ENCODE measurements at regions not wholly inside any gene's neighbourhood (a gene's known extent, or its start where the extent isn't known, plus 50 kb on each side); places are given as distances from the start of the nearest gene placed in this dataset.

GRCh38 chr4:96526625-96527024 is 686.7 kb downstream of the PDHA2 start:
- Histone ChIP-seq H3K9ac (ENCODE audit: insufficient read depth, low read length, poor library complexity, severe bottlenecking) (no peak overlapping the region), H2AFZ (ENCODE audit: insufficient read depth, low read depth, low read length, poor library complexity, severe bottlenecking) (no peak overlapping the region), H3K79me2 (ENCODE audit: insufficient read depth, low read length) (no peaks in the 10 kb centered on the region), H3K4me2 (replicated peaks; ENCODE audit: extremely low read depth, low read length, poor library complexity, severe bottlenecking) (no peak overlapping the region), H3K27me3 (ENCODE audit: control insufficient read depth in 2 of 2, insufficient read depth in 2 of 2, low read length in 2 of 2) (no peaks in the 10 kb centered on the region), H3K4me3 (replicated peaks in 1 of 3; ENCODE audit: low read depth in 2 of 3, low read length in 3 of 3) (no peak overlapping the region), H3K36me3 (replicated peaks in 1 of 2; ENCODE audit: control insufficient read depth in 1 of 2, insufficient read depth in 2 of 2, low read length in 2 of 2) (no peaks in the 10 kb centered on the region), H3K4me1 (ENCODE audit: control insufficient read depth in 1 of 2, insufficient read depth in 2 of 2, low read length in 2 of 2) (no peaks in the 10 kb centered on the region), H3K9me3 (replicated peaks in 1 of 2; ENCODE audit: control insufficient read depth in 1 of 2, insufficient read depth in 1 of 2, low read length in 2 of 2) (peaks cover 5 to 13% of the 10 kb centered on the region in 2 donors), H4K20me1 (ENCODE audit: insufficient read depth, low read length) (no peaks in the 10 kb centered on the region), H3K27ac (ENCODE audit: low read depth in 1 of 2, low read length in 2 of 2) (no peak overlapping the region)
- H3K4me3 Mint-ChIP-seq, result no peak overlapping the region
- no peaks in the 10 kb centered on the region for H3K27me3 Mint-ChIP-seq (ENCODE audit: low read depth in 3 of 3)
- no peaks in the 10 kb centered on the region for H3K36me3 Mint-ChIP-seq
- 100% methylated on average over 1 of the region's 1 CpG for WGBS (ENCODE audit: insufficient coverage)
- no peak for DNase-seq
- intact Hi-C loops (cut with micrococcal nuclease), result no loop called here
- H3K9me3 Mint-ChIP-seq, result peaks cover 0 to 16% (median 9%) of the 10 kb centered on the region in 7 donors
- TF ChIP-seq, protein P1, sequence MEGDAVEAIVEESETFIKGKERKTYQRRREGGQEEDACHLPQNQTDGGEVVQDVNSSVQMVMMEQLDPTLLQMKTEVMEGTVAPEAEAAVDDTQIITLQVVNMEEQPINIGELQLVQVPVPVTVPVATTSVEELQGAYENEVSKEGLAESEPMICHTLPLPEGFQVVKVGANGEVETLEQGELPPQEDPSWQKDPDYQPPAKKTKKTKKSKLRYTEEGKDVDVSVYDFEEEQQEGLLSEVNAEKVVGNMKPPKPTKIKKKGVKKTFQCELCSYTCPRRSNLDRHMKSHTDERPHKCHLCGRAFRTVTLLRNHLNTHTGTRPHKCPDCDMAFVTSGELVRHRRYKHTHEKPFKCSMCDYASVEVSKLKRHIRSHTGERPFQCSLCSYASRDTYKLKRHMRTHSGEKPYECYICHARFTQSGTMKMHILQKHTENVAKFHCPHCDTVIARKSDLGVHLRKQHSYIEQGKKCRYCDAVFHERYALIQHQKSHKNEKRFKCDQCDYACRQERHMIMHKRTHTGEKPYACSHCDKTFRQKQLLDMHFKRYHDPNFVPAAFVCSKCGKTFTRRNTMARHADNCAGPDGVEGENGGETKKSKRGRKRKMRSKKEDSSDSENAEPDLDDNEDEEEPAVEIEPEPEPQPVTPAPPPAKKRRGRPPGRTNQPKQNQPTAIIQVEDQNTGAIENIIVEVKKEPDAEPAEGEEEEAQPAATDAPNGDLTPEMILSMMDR (IDR thresholded peaks at IDR 0.05), result no peak
- no peaks in the 10 kb centered on the region for H3K4me1 Mint-ChIP-seq
- H3K27ac Mint-ChIP-seq, result no peak overlapping the region

- H3K27ac Mint-ChIP-seq, result no peak overlapping the region
- Histone ChIP-seq H3K9ac (ENCODE audit: insufficient read depth, low read length, poor library complexity, severe bottlenecking) (no peak overlapping the region), H4K20me1 (ENCODE audit: insufficient read depth, low read length) (no peaks in the 10 kb centered on the region), H3K9me3 (replicated peaks in 1 of 2; ENCODE audit: control insufficient read depth in 1 of 2, insufficient read depth in 1 of 2, low read length in 2 of 2) (peaks cover 8 to 10% of the 10 kb centered on the region in 2 donors), H3K4me2 (replicated peaks; ENCODE audit: extremely low read depth, low read length, poor library complexity, severe bottlenecking) (no peak overlapping the region), H3K79me2 (ENCODE audit: insufficient read depth, low read length) (no peaks in the 10 kb centered on the region), H3K27me3 (ENCODE audit: control insufficient read depth in 2 of 2, insufficient read depth in 2 of 2, low read length in 2 of 2) (no peaks in the 10 kb centered on the region), H3K4me1 (ENCODE audit: control insufficient read depth in 1 of 2, insufficient read depth in 2 of 2, low read length in 2 of 2) (no peaks in the 10 kb centered on the region), H3K4me3 (replicated peaks in 1 of 3; ENCODE audit: low read depth in 2 of 3, low read length in 3 of 3) (no peak overlapping the region), H2AFZ (ENCODE audit: insufficient read depth, low read depth, low read length, poor library complexity, severe bottlenecking) (no peak overlapping the region), H3K27ac (ENCODE audit: low read depth in 1 of 2, low read length in 2 of 2) (no peak overlapping the region), H3K36me3 (replicated peaks in 1 of 2; ENCODE audit: control insufficient read depth in 1 of 2, insufficient read depth in 2 of 2, low read length in 2 of 2) (no peaks in the 10 kb centered on the region)
- no peaks in the 10 kb centered on the region for H3K4me1 Mint-ChIP-seq
- DNase-seq, result no peak
- intact Hi-C loops (cut with micrococcal nuclease), result no loop called here
- no peaks in the 10 kb centered on the region for H3K36me3 Mint-ChIP-seq
- H3K27me3 Mint-ChIP-seq (ENCODE audit: low read depth in 3 of 3), result no peaks in the 10 kb centered on the region
- peaks cover 1 to 13% (median 8%) of the 10 kb centered on the region in 7 donors for H3K9me3 Mint-ChIP-seq
- TF ChIP-seq, protein P1 (IDR thresholded peaks at IDR 0.05), result no peak
- H3K4me3 Mint-ChIP-seq, result no peak overlapping the region
Observed at GRCh38 chr4:96531836-96532235, 691.9 kb downstream of the PDHA2 start.
